K562 (cell line): ENCODE measurements at regions not wholly inside any gene's neighbourhood (a gene's known extent, or its start where the extent isn't known, plus 50 kb on each side); places are given as distances from the start of the nearest gene placed in this dataset.

Experiments used
- ATAC-seq: fragments of 200-7000 bp; cut with Tn5 transposase; 3 replicates; pipeline ENCODE4 v1.9.1; 2020; ENCODE audit warnings: moderate library complexity
- BruUV-seq: library from RNA; stranded (reverse); fragments of 400-500 nt; replicated peaks from 2 replicates; lab custom pipeline; 2021; lab: Mats Ljungman, UMichigan
- CTCF ChIA-PET: fragments of 300-600 bp; formaldehyde crosslinking; extraction: SDS; loops from one replicate; lab custom pipeline; 2021; ENCODE audit warnings: low intra/inter-chr PET ratio; lab: Yijun Ruan, JAX
- POLR2A ChIA-PET: fragments of 300-600, 350-650 bp; sonication (Branson Sonifier 250); formaldehyde crosslinking; extraction: SDS; loops from one replicate; lab custom pipeline; 2021; ENCODE audit warnings: antibody characterized with exemption, inconsistent platforms; lab: Yijun Ruan, JAX
- DNase-seq, 4 experiments: peaks; one replicate each; pipeline versions ENCODE4 v3.0.0 to v3.0.0-alpha.2; 2011 to 2018; ENCODE audit warnings: low spot score in 3 of 4, mixed read lengths in 3 of 4; ENCODE audit errors: extremely low read depth in 1 of 4
- FAIRE-seq: peaks from 2 replicates; lab custom pipeline; 2011; peaks lifted over from hg19 to GRCh38; lab: Jason Lieb, UNC
- H2AFZ ChIP-seq: 2 replicates; pipeline ENCODE4 v1.6.0; 2011; ENCODE audit warnings: low read depth, low read length, control low read depth, inconsistent platforms
- H3K27ac ChIP-seq: fragments of 200-600 bp; 3 replicates; pipeline ENCODE4 v1.8.0; 2011; ENCODE audit warnings: low read depth, mild to moderate bottlenecking, control low read depth, inconsistent platforms, low read length, moderate library complexity, mixed read lengths; ENCODE audit errors: extremely low read depth
- H3K27me3 ChIP-seq, 2 experiments: fragments of 300-600 bp in 1 of 2; 2 replicates in 1 of 2; 3 replicates in 1 of 2; pipeline versions ENCODE4 v1.6.0 to v1.8.0; 2011; ENCODE audit warnings: inconsistent platforms in 2 of 2, low read length in 2 of 2, mild to moderate bottlenecking in 1 of 2, mixed read lengths in 1 of 2, moderate library complexity in 1 of 2; ENCODE audit not compliant: control insufficient read depth in 2 of 2, insufficient read depth in 2 of 2
- H3K36me3 ChIP-seq: fragments of 300-600 bp; 3 replicates; pipeline ENCODE4 v1.8.0; 2011; ENCODE audit warnings: mild to moderate bottlenecking, low read length, inconsistent platforms; ENCODE audit not compliant: control insufficient read depth, insufficient read depth
- H3K4me1 ChIP-seq, 2 experiments: fragments of 200-600 bp in 1 of 2; replicated peaks in 1 of 2; 2 replicates in 1 of 2; 3 replicates in 1 of 2; pipeline versions ENCODE4 v1.5.1 to v1.8.0; 2011; ENCODE audit warnings: inconsistent platforms in 2 of 2, low read length in 2 of 2, mild to moderate bottlenecking in 1 of 2, mixed read lengths in 1 of 2, moderate library complexity in 1 of 2; ENCODE audit not compliant: control insufficient read depth in 2 of 2, insufficient read depth in 2 of 2
- H3K4me2 ChIP-seq: 2 replicates; pipeline ENCODE4 v1.6.1; 2011; ENCODE audit warnings: low read length, control low read depth, inconsistent platforms, mixed read lengths; ENCODE audit not compliant: insufficient read depth
- H3K4me3 ChIP-seq: fragments of 200-600 bp; sonication (generic), shearing (Covaris generic); 2 replicates; pipeline ENCODE4 v1.5.1; 2016; ENCODE audit warnings: control low read depth, inconsistent platforms
- H3K79me2 ChIP-seq: fragments of 200-600 bp; 3 replicates; pipeline ENCODE4 v1.8.0; 2011; ENCODE audit warnings: low read length, inconsistent platforms; ENCODE audit not compliant: control insufficient read depth, insufficient read depth
- H3K9ac ChIP-seq, 2 experiments: 2 replicates each; pipeline versions ENCODE4 v1.6.0 to v1.6.1; 2011; ENCODE audit warnings: low read depth in 2 of 2, low read length in 2 of 2, control low read depth in 1 of 2, inconsistent platforms in 1 of 2, mild to moderate bottlenecking in 1 of 2, mixed read lengths in 1 of 2; ENCODE audit not compliant: insufficient read depth in 1 of 2
- H3K9me1 ChIP-seq: one replicate; pipeline ENCODE4 v1.6.0; 2011; ENCODE audit warnings: inconsistent platforms, mild to moderate bottlenecking, low read length, moderate library complexity; ENCODE audit not compliant: control insufficient read depth, insufficient read depth
- H3K9me3 ChIP-seq: replicated peaks from 2 replicates; pipeline ENCODE4 v1.5.1; 2011; ENCODE audit warnings: low read depth, low read length, inconsistent platforms; ENCODE audit not compliant: control insufficient read depth, insufficient read depth
- H4K20me1 ChIP-seq: replicated peaks from 2 replicates; pipeline ENCODE4 v1.6.1; 2011; ENCODE audit warnings: low read length, inconsistent platforms, mixed read lengths; ENCODE audit not compliant: control insufficient read depth, insufficient read depth
- BCL6 ChIP-seq: fragments of 250-450 bp; sonication (Bioruptor Pico); IDR thresholded peaks from 2 replicates; pipeline ENCODE4 v1.4.0; 2020
- KLF6 ChIP-seq: fragments of 250-450 bp; sonication (Bioruptor Pico); IDR thresholded peaks from 2 replicates; pipeline ENCODE4 v1.4.0; 2020; ENCODE audit warnings: mild to moderate bottlenecking, moderate library complexity, borderline replicate concordance
- MECOM ChIP-seq: fragments of 250-450 bp; sonication (Bioruptor Pico); IDR thresholded peaks from 2 replicates; pipeline ENCODE4 v1.8.0; 2022; ENCODE audit warnings: inconsistent platforms
- SAFB ChIP-seq: fragments of 200-400 bp; formaldehyde crosslinking; IDR thresholded peaks from 2 replicates; pipeline ENCODE4 v1.6.1; 2017; ENCODE audit warnings: low read depth, low read length, borderline replicate concordance
- ZNF79 ChIP-seq: fragments of 250-450 bp; sonication (Bioruptor Pico); IDR thresholded peaks from 2 replicates; pipeline ENCODE4 v1.4.0; 2020; ENCODE audit warnings: low read depth, mild to moderate bottlenecking, moderate library complexity
- WGBS: fragments of 100-300 bp; shearing (Covaris generic); methylation state at CpG from one replicate; pipeline ENCODE4 v1.1.6; 2016; ENCODE audit warnings: low coverage, mixed read lengths; ENCODE audit not compliant: insufficient coverage; ENCODE audit errors: missing lambda C conversion rate; 5-methylcytosine and 5-hydroxymethylcytosine counted together
- in situ Hi-C: fragments of 300-500 bp; cut with MboI; formaldehyde crosslinking; loops from 4 replicates; pipeline ENCODE4 v1.15.0; 2018; ENCODE audit warnings: inconsistent platforms, mixed read lengths
- intact Hi-C: fragments of 100-400 bp; cut with micrococcal nuclease; formaldehyde crosslinking; loops from 2 replicates; pipeline ENCODE4 v1.14.2; 2022
- TF ChIP-seq, protein P1 (sequence below), 2 experiments: fragments of 450-650 bp in 1 of 2; IDR thresholded peaks; 2 replicates each; pipeline ENCODE4 v1.6.1; 2011 to 2017; ENCODE audit warnings: low read depth in 2 of 2, antibody characterized with exemption in 1 of 2, borderline replicate concordance in 1 of 2, low read length in 1 of 2, mild to moderate bottlenecking in 1 of 2, mixed read lengths in 1 of 2; ENCODE audit not compliant: control insufficient read depth in 1 of 2
- TF ChIP-seq, protein P2 (sequence below): fragments of 250-450 bp; sonication (Bioruptor Pico); IDR thresholded peaks from 2 replicates; pipeline ENCODE4 v1.8.0; 2022; ENCODE audit warnings: inconsistent platforms, mild to moderate bottlenecking, moderate library complexity, borderline replicate concordance
- TF ChIP-seq, protein P3 (sequence below): sonication (generic); formaldehyde crosslinking; IDR thresholded peaks from 2 replicates; pipeline ENCODE4 v1.8.0; 2022; ENCODE audit warnings: mild to moderate bottlenecking, missing genetic modification reagents
- TF ChIP-seq, protein P4 (sequence below): fragments of 450-650 bp; conservative IDR thresholded peaks from 2 replicates; pipeline ENCODE4 v1.6.1; 2016; ENCODE audit warnings: missing genetic modification characterization, low read depth, mild to moderate bottlenecking, control low read depth, missing compliant biosample characterization

DNA sequence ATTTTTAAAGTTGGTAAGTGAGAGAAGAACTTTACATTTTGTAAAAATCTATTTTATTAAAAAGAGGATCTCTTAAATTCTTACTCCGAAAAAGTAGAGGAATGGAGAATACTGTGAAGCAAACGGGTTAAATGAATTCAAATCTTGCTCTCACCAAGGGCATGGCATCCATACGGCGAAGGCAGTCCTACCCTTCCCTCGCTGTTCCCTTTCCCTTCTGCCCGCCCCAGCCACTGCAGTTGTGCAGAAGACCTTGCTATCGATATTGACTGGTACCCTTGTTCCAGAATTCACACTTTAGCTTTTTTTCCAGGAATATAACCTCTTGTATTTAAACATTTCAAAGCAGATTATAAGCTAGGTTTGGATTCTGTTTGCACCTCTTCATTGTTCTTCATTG is 239.5 kb downstream of the ZPLD1 start:
- intact Hi-C loops, result no loop called here
- in situ Hi-C loops, result no loop called here
- H3K36me3 ChIP-seq, result no peaks in the 10 kb centered on the region
- H3K4me2 ChIP-seq, result no peak overlapping the region
- no peaks in the 10 kb centered on the region for H3K9me3 ChIP-seq
- DNase-seq (no peak), ATAC-seq (no peak), FAIRE-seq (no peak)
- no peaks in the 10 kb centered on the region for H4K20me1 ChIP-seq
- POLR2A ChIA-PET, result no interaction called here
- 7% methylated on average over 7 of the region's 7 CpGs for WGBS
- H3K4me1 ChIP-seq, result no peaks in the 10 kb centered on the region
- H3K9me1 ChIP-seq, result no peaks in the 10 kb centered on the region
- BruUV-seq, result no TSS peak
- no peaks in the 10 kb centered on the region for H3K79me2 ChIP-seq
- no peak overlapping the region for H3K4me3 ChIP-seq
- CTCF ChIA-PET, result no interaction called here
- H2AFZ ChIP-seq, result no peak overlapping the region
- H3K9ac ChIP-seq, result no peak overlapping the region
- no peak overlapping the region for H3K27ac ChIP-seq
- no peaks in the 10 kb centered on the region for H3K27me3 ChIP-seq
- TF ChIP-seq SAFB (no peak), KLF6 (no peak), ZNF79 (CRISPR knock-in tag) (no peak), MECOM (CRISPR knock-in tag) (no peak), BCL6 (CRISPR knock-in tag) (no peak)
- TF ChIP-seq, protein P1, sequence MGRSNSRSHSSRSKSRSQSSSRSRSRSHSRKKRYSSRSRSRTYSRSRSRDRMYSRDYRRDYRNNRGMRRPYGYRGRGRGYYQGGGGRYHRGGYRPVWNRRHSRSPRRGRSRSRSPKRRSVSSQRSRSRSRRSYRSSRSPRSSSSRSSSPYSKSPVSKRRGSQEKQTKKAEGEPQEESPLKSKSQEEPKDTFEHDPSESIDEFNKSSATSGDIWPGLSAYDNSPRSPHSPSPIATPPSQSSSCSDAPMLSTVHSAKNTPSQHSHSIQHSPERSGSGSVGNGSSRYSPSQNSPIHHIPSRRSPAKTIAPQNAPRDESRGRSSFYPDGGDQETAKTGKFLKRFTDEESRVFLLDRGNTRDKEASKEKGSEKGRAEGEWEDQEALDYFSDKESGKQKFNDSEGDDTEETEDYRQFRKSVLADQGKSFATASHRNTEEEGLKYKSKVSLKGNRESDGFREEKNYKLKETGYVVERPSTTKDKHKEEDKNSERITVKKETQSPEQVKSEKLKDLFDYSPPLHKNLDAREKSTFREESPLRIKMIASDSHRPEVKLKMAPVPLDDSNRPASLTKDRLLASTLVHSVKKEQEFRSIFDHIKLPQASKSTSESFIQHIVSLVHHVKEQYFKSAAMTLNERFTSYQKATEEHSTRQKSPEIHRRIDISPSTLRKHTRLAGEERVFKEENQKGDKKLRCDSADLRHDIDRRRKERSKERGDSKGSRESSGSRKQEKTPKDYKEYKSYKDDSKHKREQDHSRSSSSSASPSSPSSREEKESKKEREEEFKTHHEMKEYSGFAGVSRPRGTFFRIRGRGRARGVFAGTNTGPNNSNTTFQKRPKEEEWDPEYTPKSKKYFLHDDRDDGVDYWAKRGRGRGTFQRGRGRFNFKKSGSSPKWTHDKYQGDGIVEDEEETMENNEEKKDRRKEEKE (IDR thresholded peaks at IDR 0.05; ENCODE audit: borderline replicate concordance in 1 of 2, control insufficient read depth in 1 of 2, low read depth in 2 of 2, low read length in 1 of 2), result no peak
- TF ChIP-seq, protein P2, sequence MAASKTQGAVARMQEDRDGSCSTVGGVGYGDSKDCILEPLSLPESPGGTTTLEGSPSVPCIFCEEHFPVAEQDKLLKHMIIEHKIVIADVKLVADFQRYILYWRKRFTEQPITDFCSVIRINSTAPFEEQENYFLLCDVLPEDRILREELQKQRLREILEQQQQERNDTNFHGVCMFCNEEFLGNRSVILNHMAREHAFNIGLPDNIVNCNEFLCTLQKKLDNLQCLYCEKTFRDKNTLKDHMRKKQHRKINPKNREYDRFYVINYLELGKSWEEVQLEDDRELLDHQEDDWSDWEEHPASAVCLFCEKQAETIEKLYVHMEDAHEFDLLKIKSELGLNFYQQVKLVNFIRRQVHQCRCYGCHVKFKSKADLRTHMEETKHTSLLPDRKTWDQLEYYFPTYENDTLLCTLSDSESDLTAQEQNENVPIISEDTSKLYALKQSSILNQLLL, result no peak
- TF ChIP-seq, protein P3, sequence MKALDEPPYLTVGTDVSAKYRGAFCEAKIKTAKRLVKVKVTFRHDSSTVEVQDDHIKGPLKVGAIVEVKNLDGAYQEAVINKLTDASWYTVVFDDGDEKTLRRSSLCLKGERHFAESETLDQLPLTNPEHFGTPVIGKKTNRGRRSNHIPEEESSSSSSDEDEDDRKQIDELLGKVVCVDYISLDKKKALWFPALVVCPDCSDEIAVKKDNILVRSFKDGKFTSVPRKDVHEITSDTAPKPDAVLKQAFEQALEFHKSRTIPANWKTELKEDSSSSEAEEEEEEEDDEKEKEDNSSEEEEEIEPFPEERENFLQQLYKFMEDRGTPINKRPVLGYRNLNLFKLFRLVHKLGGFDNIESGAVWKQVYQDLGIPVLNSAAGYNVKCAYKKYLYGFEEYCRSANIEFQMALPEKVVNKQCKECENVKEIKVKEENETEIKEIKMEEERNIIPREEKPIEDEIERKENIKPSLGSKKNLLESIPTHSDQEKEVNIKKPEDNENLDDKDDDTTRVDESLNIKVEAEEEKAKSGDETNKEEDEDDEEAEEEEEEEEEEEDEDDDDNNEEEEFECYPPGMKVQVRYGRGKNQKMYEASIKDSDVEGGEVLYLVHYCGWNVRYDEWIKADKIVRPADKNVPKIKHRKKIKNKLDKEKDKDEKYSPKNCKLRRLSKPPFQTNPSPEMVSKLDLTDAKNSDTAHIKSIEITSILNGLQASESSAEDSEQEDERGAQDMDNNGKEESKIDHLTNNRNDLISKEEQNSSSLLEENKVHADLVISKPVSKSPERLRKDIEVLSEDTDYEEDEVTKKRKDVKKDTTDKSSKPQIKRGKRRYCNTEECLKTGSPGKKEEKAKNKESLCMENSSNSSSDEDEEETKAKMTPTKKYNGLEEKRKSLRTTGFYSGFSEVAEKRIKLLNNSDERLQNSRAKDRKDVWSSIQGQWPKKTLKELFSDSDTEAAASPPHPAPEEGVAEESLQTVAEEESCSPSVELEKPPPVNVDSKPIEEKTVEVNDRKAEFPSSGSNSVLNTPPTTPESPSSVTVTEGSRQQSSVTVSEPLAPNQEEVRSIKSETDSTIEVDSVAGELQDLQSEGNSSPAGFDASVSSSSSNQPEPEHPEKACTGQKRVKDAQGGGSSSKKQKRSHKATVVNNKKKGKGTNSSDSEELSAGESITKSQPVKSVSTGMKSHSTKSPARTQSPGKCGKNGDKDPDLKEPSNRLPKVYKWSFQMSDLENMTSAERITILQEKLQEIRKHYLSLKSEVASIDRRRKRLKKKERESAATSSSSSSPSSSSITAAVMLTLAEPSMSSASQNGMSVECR (CRISPR knock-in tag), result no peak
- TF ChIP-seq, protein P4, sequence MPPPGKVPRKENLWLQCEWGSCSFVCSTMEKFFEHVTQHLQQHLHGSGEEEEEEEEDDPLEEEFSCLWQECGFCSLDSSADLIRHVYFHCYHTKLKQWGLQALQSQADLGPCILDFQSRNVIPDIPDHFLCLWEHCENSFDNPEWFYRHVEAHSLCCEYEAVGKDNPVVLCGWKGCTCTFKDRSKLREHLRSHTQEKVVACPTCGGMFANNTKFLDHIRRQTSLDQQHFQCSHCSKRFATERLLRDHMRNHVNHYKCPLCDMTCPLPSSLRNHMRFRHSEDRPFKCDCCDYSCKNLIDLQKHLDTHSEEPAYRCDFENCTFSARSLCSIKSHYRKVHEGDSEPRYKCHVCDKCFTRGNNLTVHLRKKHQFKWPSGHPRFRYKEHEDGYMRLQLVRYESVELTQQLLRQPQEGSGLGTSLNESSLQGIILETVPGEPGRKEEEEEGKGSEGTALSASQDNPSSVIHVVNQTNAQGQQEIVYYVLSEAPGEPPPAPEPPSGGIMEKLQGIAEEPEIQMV, result no peak
